HS-27A (cell line): ENCODE measurements at regions not wholly inside any gene's neighbourhood (a gene's known extent, or its start where the extent isn't known, plus 50 kb on each side); places are given as distances from the start of the nearest gene placed in this dataset.
"Not testable (repeated sequence)": the region's sequence is repeated elsewhere in the genome, so short reads cannot be mapped to it uniquely, and the experiment has no call there.

ENCODE experiments used
- DNase-seq: peaks from one replicate; pipeline ENCODE4 v3.0.0-alpha.2; 2012; ENCODE audit warnings: low read depth, missing footprints

- no peak for DNase-seq
Observed at GRCh38 chr10:113470372-113471240, 82.2 kb upstream of the HABP2 start.

DNA sequence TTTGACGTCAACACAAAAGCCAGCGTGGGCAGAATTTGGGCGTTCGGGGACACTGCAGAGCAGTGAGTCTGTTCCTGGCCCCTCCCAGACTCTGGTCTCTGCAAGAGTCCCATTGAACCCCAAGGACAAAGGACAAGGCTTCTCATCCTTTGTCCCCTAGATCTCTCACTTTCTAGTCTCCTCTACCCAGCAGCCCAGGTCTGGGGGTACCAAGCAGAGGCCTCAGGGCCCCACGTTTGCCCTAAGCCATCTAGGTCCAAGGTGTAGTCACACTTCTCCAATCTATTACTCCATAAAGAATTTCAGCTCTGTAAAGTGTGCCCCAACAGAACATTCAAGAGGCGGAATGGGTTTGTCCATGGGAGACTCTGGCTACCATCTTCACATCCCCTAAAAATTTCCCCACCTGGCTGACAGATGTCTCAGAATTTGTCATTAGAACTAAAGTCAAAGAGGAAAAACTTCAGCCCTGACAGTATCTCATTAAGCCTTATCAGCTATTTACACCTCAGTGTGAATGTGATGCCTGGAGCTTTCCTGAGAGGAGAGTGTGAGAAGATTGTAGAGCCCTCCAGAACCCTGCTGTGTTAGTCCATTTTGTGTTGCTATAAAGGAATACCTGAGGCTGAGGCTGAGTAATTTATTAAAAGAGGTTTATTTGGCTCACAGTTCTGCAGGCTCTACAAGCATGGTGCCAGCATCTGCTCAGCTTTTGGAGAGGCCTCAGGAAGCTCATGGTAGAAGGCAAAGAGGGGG, 81.4 kb upstream of the HABP2 start:
- DNase-seq, result no peak

- no peak for DNase-seq
Observed at GRCh38 chr10:113473011-113473410, 79.8 kb upstream of the HABP2 start.

GRCh38 chr10:113473851-113474250, 79.0 kb upstream of the HABP2 start:
- DNase-seq, result no peak

GRCh38 chr10:113474752-113475151, 78.1 kb upstream of the HABP2 start:
- DNase-seq, result no peak

DNA sequence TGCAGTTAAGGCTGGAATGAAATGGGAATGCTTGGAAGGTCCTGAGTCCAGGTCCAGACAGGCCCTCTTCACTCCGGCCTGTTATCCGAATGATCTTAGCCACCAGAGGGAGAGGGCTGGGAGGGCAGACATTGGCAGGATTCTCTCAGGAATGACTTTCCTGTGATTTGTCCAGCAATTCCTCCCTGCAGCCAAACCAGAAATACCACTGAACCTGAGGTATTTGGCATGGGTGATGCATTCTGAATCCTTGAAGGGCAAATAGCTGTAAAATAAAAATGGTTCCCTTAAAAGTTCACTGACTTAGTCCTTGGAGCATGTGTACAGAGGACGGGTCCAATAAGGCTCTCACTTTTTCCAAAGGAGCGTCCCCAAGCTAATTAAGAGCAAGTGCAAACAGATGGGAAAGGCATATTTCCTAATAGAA, 77.5 kb upstream of the HABP2 start:
- no peak for DNase-seq

- DNase-seq, result no peak
Observed at GRCh38 chr10:113476191-113476590, 76.7 kb upstream of the HABP2 start.

DNA sequence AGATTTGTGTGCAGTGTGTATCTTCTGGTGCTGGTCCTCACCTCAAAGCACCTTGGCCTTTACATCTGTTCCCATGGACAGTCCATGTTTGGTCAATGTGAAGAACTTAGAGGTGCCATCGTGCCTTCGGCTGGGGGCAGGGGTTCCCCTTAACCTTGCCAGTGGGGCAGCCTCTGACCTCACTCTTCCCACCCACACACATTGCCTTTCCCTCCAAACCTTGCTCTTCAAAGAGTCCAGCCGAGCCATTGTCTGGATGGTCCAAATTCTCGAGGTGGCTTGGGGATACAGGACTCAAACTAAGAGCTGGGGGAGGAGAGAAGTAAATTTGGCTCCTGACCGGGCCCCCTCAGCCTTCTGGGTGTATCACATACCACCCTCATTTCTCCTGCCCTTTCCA, 76.2 kb upstream of the HABP2 start:
- no peak for DNase-seq

DNA sequence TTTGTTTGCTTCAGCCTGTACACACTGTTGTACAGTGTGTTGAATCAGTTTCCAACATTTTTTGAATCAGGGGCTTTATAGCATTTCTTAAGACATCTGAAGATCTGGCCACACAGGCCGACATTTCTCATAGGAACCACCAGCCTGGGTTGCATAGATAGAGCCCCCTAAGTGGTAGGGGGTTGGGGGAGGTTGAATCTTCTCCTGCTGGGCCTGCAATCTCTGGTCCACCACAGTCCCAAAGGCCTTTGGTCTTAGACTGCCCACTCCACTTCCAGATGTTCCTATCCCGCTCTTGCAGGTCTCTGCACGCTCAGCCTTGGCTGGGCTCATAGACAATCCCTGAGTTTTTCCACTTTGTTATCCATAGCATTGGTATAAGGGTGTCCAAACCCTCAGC, 75.4 kb upstream of the HABP2 start:
- no peak for DNase-seq

- DNase-seq, result no peak
Observed at GRCh38 chr10:113479346-113480080, 73.3 kb upstream of the HABP2 start.

- DNase-seq, result no peak
Observed at GRCh38 chr10:113480081-113480360, 72.8 kb upstream of the HABP2 start.

- no peak for DNase-seq
Observed at GRCh38 chr10:113480851-113481502, 71.9 kb upstream of the HABP2 start.

DNA sequence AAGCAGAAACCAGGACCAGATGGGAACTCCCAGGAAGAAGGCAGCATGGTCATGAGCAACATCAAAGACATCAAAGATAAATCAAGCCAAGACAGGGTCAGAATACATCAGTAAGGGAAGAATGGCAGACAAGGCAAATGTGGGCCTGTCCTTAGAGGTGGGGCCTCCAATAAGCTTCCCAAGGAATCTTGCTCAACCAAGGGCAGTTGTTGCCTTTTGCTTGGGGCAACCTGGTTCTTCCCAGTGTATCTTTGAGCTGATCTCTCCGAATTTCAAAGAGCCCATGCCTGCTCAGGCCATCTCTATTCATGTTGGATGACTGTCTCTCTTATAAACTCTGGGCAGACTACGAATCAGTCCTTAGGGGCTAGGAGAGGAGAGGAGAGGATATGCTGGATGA, 68.4 kb upstream of the HABP2 start:
- DNase-seq, result no peak

- DNase-seq, result no peak
Observed at GRCh38 chr10:113485736-113486135, 67.1 kb upstream of the HABP2 start.

GRCh38 chr10:113486531-113486930, 66.3 kb upstream of the HABP2 start:
- no peak for DNase-seq

DNA sequence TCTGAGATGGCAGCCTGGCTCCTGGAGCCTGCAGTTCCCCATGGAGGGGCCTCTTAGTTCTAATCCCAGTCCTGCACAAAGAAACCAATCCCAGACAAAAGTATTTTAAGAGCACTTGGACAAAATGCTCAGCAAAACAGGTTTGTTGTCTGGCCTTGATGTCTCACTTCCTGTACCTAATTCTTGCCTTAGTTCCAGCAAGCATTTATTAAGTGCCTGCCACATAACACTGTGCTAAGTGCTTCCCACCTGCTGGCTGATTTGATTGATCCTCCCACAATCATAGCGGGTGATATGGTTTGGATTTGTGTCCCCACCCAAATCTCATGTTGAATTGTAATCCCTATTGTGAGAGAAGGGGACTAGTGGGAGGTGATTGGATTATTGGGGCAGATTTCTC, 65.7 kb upstream of the HABP2 start:
- DNase-seq, result no peak

DNA sequence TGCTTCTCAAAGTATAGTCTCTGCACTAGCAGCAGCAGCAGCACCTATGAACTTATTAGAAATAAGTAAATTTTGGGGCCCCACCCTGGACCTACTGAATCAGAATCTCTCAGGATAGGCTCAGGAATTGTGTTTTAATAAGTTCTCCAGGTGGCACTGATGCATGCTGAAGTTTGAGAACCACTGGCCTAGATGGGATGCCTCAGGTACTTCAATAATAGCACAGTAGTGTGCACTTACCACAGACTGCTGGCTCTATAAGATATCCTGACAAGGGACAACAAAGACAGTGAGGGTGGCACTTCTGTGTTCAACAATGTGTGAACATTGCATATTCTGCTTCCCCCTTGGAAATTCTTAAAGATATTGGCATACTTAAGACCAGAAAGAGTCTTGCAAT, 64.7 kb upstream of the HABP2 start:
- no peak for DNase-seq

- DNase-seq, result not testable (repeated sequence)
Observed at GRCh38 chr10:113489522-113489921, 63.3 kb upstream of the HABP2 start.

GRCh38 chr10:113491967-113492565, 60.8 kb upstream of the HABP2 start:
- DNase-seq, result no peak

DNA sequence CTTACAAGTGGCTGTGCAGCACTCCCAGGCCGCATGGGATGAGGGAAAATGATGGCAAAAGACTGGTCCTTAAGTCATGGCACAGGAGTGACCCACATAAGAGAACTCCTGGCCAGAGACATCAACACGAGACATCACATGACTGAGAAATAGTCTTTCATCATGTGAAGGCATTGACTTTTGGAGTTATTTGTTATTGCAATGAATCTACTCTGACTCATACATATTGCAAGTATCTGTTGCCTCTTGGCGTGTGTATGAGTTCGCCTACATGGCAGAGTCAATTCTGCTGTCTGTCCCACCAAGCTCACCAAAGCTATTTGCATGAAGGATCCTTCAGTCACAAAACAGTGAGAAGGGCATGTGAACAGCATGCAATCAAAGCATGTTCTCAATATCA, 59.7 kb upstream of the HABP2 start:
- DNase-seq, result no peak

DNA sequence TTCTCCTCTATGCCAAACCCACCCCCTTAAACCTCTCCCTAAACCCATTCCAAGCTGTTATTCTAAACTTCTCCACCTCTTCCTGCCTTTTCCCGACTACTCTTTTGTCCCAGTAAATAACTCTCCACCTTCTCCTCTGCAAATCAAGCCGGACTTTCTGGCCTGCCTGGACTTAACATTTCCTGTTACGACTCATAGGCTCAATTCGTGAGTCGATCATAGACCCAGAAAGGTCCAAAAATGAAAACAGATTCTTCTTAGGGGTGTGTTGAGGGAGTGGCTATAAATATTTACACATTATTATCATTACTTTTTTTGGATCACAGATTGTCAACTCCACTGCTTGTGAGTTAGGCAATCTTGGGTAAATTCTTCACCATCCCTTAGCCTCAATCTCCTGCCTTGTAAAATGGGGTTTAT, 59.0 kb upstream of the HABP2 start:
- no peak for DNase-seq

DNA sequence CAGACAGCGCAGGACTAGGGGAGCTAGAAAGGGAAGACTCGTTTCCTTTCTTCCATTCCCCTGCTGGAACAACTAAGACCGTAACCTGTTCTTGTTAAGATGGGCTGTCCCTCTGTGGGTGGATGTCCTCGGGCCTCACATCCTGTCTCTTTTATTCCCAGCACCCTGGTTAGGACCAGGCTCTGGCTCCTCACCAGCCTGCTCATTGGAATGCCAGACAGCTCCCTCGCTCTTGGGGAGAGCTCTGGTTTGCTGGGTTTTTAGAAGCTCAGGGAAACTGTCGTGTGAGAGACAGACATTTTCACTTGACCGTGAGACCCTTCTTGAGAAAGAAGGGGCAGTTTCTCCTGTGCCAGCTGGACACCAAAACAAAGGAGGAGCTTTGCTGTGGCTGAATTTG, 58.1 kb upstream of the HABP2 start:
- DNase-seq, result no peak
